NCI-H2107 treated with DMSO at 0.1 percent for 48 hours (cell line): ENCODE measurements at regions not wholly inside any gene's neighbourhood (a gene's known extent, or its start where the extent isn't known, plus 50 kb on each side); places are given as distances from the start of the nearest gene placed in this dataset.
"Not testable (repeated sequence)": the region's sequence is repeated elsewhere in the genome, so short reads cannot be mapped to it uniquely, and the experiment has no call there.

Source experiments
- DNase-seq: peaks from one replicate; lab custom pipeline; 2025; ENCODE audit not compliant: unreplicated experiment; lab: John Stamatoyannopoulos, UW

- DNase-seq, result no peak
These were observed 443.1 kb upstream of the FMR1 start for GRCh38 chrX:147468600-147468999.

GRCh38 chrX:147476008-147476407 is 435.7 kb upstream of the FMR1 start:
- DNase-seq, result peak; percentile 28

DNA sequence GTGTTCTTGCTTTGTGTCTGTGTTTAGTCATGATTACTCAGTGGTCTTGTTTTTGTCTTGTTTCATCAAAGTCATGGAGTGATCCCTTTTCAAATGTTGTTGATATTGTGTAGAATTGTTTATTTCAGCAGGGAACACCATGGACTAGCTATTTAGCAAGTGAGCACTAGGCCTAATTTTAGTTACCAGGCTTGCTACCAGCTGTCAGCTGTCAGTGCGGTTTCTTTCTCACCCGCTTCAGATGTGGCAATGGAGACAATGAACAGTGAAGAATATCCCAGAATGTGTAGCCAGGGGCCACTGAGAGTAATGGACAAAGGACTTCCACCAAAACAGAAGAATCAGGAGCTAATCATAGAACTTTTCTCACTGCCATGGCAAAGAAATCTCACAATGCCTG is 432.8 kb upstream of the FMR1 start:
- DNase-seq, result no peak

DNA sequence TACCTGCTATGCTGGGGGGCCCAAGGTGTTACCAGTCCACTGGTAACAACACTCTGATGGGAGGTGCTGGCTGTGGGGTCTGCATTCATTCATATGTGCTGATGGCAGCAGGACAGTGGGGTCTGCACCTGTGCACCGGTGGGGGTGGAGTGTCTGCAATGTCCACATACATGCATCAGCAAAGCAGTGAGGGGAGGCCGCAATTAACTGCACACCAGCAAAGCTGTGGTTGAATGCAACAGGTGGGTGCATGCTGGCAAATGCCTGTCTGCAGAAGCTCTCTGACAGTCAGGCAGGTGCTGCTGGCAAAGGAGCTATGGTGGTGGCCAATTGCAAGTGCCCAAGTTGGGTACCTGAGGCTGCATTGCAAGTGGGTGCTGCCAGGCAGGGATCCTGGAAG is 426.5 kb upstream of the FMR1 start:
- DNase-seq, result no peak

DNA sequence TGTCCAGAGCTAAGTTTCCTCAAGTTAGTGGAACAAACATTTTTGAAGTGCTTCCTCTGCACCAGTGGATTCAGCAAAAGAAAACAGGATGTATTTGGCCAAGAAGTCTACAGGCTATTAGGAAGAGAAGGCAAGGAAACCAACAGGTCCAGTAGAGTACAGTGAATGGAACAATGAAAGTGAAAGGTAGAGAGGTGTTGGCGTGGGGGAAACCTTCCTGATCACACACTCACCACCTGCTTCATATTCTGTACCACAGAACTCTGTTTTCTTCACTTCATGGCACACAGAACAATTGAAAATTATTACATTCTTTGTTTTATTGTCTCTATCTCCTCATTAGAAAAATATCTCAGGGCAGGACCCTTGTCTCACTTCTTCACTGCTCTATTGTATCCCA is 417.4 kb upstream of the FMR1 start:
- DNase-seq, result no peak

DNA sequence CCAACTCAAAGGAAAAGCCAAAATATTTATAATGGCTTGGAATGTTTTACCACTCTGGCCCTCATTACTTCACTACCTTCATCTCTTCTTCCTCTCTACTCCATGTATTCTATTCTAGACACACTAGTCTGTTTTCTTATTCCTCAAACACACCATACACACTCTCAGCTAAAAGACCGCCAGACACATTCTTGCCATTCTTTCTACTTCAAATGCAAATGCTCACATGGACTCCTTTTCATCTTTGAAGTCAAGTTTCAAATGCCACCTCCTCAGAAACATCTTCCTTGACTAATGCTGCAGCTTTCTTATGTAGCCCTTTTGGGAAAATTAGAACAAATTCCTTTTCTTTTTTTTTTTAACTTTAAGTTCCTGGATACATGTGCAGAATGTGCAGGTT is 412.9 kb upstream of the FMR1 start:
- no peak for DNase-seq

GRCh38 chrX:147522981-147523380 is 388.7 kb upstream of the FMR1 start:
- no peak for DNase-seq

DNA sequence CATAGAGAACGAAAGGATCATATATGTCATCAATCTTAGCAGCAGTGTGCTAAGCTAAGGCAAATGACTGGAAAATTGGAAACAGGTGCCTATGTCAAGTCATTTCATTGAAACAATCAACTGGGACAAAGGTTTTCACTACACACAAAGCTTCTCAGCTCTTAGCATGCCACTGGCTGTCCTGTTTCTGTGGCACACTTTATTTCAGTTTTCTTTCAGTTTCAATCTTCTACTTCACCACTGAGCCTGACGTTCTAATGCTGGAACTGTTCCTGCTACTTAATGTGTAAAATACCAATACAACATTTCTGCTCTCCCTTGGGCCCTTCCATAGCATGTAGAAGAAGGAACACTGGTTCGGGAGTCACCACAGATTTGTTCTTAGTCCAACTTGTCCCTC is 378.3 kb upstream of the FMR1 start:
- no peak for DNase-seq

GRCh38 chrX:147537172-147537571 is 374.5 kb upstream of the FMR1 start:
- DNase-seq, result no peak

GRCh38 chrX:147548023-147548422 is 363.7 kb upstream of the FMR1 start:
- not testable (repeated sequence) for DNase-seq

DNA sequence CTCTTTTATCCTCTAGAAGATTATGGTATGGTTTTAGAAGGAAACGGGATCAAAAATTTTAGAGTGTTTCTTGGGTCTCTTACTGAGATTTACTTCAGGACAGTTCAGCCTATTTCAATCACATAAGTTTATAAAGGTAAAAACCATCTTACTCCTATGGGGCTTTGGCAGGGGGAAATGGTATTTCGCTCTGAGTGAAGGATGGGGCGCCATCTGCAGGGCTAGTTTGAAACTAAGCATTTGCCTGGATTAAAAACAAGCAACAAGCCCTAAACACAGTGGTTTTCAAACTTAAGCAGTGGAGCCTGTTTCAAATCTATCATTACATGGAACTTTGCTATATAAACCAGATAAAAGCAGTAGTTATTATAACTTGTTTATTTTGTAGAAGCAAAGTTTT is 361.5 kb upstream of the FMR1 start:
- peak; percentile 48 for DNase-seq

DNA sequence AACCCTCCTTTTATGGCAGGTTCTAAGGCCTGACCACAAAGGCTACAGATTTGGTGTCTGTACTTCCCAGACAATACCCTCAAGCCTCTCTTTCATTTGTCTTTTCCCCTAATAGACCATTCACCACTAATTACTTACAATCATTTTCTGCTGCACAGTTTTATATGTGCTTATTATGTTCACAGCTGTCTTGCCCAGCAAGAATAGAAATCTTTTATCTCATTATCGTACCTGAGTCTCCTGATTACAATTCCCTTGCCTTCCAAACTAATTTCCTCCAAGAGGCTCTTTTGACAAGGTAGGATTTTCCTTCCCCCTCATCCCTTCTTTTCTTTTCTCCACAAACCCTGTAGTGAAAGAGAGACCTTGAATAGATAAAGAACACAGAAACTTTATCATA is 352.5 kb upstream of the FMR1 start:
- no peak for DNase-seq

GRCh38 chrX:147565237-147565636 is 346.5 kb upstream of the FMR1 start:
- DNase-seq, result no peak

DNA sequence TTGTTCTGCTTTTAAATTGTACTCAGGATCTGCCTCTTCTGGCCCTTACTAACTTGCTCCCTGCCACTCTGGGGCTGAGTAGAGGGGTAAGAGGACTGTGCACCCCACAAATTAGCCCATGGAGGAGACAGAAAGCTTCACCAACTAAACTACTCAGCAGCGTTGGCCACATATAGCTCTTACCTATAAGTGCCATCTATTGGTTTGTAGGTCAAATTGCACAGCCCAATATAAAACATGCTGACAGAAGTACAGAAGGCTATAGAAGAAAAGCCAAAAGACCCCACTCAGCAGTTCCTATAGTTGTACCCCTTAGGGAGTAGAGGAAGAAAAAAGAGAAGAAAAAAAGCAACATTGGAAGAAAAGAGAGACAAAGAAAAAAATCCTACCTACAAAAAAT is 341.2 kb upstream of the FMR1 start:
- no peak for DNase-seq

DNA sequence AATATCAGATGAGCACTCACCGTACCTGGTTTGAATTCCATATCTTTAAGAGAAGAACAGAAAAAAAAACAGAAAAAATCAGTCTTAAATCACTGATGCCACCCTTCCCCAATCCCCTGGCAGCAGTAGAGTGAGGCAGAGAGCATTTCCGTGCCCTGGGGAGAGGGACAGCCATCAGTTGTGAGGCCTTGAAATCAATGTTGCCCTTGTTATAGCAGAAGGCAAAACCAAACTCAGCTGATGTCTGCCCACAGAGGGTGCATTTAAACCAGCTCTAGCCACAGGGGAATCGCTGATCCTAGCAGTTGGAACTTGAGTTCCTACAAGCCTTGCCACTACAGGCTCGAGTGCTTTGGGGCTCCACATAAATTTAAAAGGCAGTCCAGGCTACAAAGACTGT is 338.5 kb upstream of the FMR1 start:
- no peak for DNase-seq

GRCh38 chrX:147602176-147602696 is 309.5 kb upstream of the FMR1 start:
- peak; percentile 39 for DNase-seq

- DNase-seq, result no peak
These were observed 285.1 kb upstream of the FMR1 start for GRCh38 chrX:147626605-147627004.

- no peak for DNase-seq
These were observed 276.5 kb upstream of the FMR1 start for GRCh38 chrX:147635186-147635585.

- no peak for DNase-seq
These were observed 274.5 kb upstream of the FMR1 start for GRCh38 chrX:147637190-147637589.

DNA sequence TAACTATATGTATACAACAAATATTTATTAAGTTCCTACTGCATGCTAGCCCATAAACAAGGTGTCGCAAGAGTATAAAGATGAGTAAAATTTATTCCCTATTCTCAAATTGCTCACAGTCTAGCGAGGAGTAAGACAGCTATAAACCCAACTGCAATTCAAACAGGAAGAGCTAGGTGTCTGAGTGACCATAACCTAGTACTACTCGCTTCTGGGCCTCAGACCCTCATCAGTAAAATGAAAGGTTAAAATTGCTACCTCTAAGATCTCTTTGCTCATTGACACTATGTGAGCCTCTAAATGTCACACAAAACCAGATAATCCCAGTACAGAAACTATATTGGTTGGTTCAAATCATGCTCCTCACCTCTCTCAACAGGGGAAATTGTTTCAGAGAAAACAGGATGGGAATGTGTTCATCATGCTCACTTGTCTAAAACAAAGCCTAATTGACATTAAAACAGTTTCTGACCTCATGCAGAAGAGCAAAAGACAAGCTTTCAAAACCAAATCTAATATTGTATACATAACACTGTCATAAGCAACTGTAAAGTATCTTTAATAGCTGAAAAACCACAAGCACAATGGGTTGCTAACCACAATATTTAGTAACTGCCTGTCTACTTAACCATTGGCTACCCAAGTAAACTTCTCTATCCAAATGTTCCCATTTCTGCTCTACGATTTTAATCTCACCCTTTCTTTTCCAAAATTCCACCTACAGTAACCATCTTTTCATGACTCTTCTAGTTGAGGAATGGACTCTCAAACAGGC is 264.6 kb upstream of the FMR1 start:
- DNase-seq, result no peak

DNA sequence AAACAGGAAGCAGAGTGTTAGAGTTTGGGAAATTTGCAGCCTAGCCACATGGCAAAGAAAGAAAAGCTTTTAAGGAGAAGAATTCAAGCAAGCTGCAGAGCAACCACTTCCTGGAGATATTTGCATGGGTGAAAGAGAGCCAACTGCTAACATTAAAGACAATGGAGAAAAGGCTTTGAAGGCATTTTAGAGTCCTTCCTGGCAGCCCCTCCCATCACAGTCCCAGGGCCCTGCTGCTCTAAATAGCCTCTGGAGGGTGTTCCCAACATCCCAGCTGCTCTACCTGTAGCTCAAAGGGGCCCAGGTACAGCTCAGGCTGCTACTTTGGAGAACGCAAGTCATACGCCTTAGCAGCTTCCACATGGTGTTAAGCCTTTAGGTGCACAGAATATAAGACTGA is 235.9 kb upstream of the FMR1 start:
- DNase-seq, result no peak

- DNase-seq, result no peak
These were observed 232.2 kb upstream of the FMR1 start for GRCh38 chrX:147679356-147680005.

GRCh38 chrX:147680251-147680650 is 231.5 kb upstream of the FMR1 start:
- no peak for DNase-seq
